ENCODE measurements at regions not wholly inside any gene's neighbourhood (a gene's known extent, or its start where the extent isn't known, plus 50 kb on each side); places are given as distances from the start of the nearest gene placed in this dataset.
A peak's percentile ranks its signal among the peaks of the same experiment; 100 is the strongest.

DNA sequence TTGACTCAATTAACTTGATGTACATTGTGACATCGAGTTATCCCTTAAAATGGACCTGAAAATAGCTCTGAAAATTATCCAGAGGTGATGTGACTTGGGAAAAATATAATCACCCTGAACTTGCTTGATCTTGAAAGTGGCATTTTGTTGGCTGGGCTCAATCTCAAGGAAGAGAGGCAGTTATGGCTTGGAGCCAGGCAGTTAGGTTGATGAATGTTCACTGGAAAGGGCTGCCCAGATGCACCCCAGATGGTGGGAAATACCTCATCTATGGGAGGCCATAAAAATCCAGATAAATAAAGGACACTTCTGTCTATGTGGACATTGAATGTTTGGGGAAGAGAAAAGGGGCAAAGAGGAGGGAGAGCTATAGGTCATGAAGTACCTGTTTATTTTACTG lies 55.7 kb upstream of the OR5AN1 start:
- no peak for DNase-seq

GRCh38 chr11:59295435-59295834 lies 63.3 kb upstream of the OR5AN1 start:
- no peak for DNase-seq

DNA sequence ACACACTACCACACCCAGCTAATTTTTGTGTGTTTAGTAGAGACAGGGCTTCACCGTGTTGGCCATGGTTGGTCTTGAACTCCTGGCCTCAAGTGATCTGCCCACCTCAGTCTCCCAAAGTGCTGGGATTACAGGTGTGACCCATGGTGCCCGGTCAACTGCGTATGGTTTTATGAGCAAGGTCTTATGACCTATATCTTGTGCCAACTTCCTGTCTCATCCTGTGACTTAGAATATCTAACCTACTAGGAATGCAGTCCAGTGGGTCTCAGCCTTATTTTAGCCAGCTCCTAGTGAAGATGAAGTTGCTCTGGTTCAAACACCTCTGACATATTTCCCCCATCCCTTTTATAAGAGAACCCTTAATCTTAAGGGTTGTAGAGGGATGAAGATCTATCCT lies 66.1 kb upstream of the OR5AN1 start:
- DNase-seq, result no peak

- no peak for DNase-seq
Measured at GRCh38 chr11:59291228-59291627, 67.5 kb upstream of the OR5AN1 start.

DNA sequence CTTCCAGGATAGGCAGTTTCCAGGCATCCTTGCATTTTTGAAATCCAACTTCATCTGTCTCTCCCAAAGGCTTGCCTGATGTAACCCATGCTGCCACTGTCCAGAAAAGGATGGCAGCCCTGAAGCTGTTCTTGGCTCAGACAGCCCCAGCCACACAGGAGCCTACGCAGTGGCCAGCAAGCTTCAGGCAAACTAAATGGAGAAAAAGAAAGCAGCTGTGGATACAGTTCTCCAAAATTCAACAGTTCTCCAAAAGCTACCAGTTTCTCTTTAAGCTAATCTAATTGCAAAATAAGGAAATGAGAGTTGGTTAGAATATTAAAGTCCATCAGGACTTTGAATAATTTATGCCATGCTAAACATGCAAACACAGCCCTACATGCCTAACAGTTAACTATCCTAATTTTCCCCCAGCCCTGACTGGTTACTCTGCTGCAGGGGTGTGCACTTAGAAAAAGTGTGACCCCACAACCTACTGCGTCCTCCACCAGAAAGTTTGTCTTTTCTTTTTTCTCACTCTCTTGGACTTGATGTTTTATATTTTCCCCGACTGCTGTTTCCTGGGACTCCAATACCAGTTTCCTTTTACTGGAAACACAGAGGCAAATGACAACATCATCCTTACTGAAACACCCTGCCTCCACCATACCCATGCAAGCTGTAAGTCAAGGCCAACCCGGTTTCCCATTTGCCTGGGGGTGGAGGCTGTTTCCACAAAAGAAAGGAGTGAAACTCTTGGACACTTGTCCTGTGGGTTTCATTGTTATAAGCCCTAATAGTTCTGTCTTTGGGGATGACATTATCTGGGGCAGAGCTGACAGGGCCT lies 69.1 kb upstream of the OR5AN1 start:
- no peak for DNase-seq

DNA sequence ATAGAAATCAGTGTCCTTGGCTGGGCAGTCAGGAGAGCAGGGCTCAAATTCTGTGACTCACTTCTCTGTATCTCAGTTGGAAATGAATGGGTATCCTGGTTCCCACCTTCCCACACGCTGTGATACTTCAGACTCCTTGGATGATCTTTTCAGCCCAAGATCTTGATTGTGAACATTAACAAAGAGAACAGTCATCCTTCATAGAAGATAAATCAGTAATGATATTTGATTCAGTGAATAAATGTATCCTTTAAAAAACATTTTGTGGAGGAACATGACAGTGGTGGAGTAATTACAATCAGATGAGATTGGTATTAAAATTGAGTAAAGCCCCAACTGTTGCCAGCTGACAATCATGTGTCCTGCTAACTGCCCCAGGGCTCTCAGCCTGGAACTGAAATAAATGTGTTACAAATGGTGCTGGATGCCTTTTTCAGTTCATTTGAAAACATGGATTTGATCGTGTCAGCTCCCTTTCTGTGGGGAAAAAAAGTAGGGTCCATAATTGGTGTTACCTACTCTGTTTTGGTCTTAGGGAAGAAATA lies 72.9 kb upstream of the OR5AN1 start:
- no peak for DNase-seq

DNA sequence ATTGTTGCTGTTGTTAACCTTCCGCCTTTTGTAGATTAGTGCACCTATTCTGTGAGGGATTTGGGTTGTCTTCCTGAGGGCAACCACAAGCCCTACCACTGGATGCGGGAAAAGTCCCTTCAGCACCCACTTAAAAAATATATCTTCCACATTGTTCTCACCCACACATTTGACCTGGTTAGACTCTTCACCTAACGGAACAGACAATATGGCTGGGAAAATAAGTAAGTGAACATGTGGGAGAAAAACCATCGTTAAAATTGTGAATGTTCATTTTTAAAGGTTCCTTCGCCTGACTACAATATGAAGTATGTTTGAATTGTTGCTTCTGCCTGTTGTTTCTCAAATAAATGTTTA lies 72.0 kb upstream of the MPEG1 start:
- no peak for DNase-seq

GRCh38 chr11:59283825-59284772 lies 71.4 kb upstream of the MPEG1 start:
- peak; percentile 14 for DNase-seq

GRCh38 chr11:59283311-59283710 lies 70.6 kb upstream of the MPEG1 start:
- no peak for DNase-seq

GRCh38 chr11:59281177-59281576 lies 68.5 kb upstream of the MPEG1 start:
- no peak for DNase-seq

- no peak for DNase-seq
Measured at GRCh38 chr11:59273373-59273841, 60.7 kb upstream of the MPEG1 start.

DNA sequence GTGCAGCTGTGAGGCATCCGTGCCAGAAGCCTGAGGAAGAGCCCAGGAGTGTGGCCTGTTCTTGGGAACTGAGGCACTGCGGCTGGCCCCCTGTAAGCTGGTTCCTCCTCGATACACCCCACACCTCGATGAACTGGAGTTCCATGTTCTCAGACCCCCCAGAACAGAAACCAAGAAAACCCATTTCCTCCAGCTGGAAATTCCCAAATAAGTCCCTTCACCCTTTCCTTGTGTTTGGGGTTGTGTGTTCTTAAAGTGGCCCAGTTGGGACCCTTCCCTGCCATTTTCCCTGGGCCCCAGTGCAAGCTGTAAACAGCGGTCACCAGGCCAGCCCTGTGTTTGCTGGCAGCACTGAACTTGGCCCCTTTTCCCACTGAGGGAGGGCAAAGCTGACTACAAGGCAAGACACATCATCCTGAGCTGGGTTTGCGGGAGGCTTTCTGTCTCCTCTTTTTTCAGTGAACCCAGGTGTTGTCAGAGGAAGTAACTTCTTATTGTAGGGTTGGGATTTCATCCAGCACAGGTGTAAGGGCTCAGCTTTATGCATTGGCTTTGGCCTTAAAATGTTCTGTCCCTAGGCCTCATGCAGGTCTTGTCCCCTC lies 60.1 kb upstream of the MPEG1 start:
- no peak for DNase-seq

DNA sequence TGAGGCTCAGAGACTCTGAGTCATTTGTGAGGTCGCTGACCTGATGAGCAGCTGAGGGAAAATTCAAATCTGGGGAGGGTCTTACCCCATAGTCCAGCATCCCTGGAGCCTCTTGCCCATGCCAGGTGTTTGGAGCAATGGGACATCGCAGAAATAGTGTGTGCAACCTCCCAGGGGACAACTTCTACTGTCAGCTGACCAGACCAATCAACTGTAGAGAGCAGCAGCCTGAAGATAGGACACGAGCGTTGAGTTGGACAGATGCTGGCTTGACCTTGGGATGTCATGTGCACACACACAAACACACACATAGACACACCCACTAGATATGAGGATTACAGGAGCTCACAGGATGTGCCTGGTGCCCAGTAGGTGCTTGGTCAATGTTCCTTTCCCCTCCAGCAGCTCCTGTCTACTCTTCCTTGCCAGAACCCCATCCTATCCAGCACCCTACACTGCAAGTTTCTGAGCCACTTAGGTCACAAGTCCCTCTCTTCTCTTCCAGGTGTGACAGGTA lies 59.1 kb upstream of the MPEG1 start:
- DNase-seq, result no peak

DNA sequence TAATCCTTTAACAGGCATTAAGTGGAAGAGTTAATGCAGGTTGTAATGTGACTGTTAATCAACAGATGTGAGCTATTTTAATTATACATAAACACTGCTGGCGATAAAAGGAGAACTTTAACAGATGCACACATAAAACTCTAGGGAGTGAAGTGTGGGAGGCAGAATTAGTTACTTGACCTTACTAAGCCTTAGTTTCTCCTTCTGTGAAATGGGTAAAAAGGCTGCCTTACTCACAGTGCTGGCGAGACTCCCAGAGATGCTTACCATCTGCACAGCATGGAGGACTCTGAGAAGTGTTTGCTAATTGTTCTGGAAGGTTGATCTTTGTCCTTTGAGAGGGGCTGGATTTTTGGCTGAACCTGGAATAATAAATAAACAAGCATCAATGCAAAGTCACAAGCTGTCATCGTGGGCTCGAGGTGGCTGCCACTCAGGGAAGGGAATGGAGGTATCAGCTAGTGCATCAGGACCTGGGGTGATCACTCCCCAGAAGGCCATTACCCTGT lies 58.6 kb upstream of the MPEG1 start:
- no peak for DNase-seq

DNA sequence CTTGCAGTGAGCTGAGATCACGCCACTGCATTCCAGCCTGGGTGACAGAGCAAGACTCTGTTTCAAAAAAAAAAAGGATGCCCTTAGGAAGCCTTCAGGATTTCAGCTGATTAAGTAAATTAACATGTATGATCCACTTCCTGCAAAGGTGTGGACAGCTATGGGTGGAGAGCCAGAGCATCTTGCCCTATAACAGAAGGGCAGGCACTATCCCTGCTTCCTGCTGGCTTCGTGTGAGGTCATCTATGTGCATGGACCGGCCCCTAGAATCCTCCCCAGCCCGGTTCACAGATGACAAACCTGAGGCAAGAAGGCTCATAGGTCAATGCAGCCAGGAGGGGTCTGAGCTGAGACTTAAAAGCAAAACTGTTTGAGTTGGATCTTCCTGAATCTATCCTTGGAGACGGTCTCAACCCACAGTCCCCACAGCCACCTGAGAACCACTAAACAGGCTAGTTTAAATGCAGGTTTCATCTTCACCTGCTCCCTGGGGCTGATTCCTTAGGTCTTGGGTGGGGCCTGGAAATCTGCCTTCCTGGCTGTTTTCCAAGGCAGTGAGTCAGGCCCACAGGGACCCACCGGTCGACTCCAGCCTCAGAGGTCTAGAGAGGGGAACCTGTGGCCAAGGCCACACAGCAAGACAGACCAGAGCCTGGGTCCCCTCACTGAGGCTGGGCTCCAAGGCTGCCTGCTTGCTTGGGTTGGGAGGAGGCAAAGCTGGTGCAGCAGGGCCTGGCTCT lies 55.2 kb upstream of the MPEG1 start:
- no peak for DNase-seq

GRCh38 chr11:59267196-59267595 lies 54.5 kb upstream of the MPEG1 start:
- no peak for DNase-seq

DNA sequence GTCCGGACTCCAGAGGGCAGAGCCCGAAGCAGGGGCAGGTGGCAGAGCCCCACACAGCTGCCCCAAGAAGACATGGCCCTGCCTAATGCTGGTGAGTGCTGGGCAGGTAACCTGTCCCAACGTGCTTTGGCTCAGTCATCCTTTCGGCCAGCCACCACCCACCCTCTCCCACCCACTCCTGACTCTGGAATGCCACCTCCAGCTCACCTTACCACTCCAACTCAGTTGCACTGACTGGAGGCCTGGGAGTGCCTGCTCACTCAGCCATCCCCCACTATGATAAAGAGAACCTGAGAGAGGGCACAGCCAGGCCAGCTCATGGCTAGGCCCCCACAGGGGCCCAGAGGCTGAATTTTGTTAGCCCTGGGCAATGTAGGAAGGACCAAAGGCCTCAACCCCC lies 53.8 kb upstream of the MPEG1 start:
- DNase-seq, result no peak

GRCh38 chr11:59265735-59266134 lies 53.0 kb upstream of the MPEG1 start:
- no peak for DNase-seq

DNA sequence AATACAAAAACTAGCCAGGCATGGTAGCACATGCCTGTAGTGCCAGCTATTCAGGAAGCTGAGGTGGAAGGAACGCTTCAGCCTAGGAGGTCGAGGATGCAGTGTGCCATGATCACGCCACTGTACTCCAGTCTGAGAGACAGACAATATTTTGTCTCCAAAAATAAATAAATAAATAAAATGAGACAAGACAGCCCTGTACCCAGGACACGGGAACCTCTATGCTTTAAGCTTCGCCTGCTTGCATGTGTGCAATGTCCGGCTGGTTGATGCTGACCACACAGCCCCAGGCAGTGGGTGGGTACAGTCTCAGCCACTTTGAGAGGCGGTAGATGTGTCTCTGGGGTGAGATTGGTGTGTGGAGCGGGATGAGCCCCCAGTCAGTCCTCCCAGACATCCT lies 52.0 kb upstream of the MPEG1 start:
- DNase-seq, result no peak

DNA sequence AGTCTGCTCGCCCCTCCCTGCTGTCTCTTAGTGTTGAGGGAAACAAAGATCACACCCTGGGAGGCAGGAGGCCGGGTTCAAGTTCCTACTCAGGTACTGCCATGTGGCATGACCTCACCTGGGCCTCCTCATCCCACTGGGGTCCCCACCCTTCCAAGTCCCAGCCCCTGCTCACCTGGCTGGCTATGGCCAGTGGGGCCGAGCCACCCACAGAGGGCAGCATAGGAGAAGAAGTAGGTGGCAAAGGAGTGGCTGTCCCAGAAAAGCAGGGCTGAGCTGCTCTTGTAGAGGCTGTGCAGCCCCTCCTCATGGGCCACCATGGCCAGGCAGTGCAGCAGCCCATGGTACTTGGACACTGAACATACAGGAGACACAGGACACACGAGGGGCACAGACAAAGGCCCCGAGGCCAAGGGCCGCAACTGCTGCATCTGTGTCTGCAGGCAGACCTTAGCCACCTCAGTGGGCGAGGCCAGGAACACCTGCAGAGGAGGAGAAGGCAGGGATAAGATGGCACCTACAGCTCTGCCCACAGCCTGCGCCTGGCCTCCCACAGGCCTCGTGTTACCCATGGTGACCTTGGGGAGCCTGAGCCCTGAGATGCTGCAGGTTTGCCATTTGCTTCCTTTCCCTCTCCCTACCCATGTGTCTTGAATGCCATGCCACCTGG lies 50.6 kb upstream of the MPEG1 start:
- peak; percentile 9 for DNase-seq

Measured in T-helper 9 cell (primary cell).